A673 (cell line): ENCODE measurements at regions not wholly inside any gene's neighbourhood (a gene's known extent, or its start where the extent isn't known, plus 50 kb on each side); places are given as distances from the start of the nearest gene placed in this dataset.

ENCODE experiments used
- CTCF ChIP-seq: fragments of 300-800, 200-600 bp; sonication (generic); conservative IDR thresholded peaks from 2 replicates; pipeline ENCODE4 v1.5.1; 2017; ENCODE audit warnings: low read depth, mild to moderate bottlenecking, antibody characterized with exemption, low read length, moderate library complexity, mixed read lengths
- EZH2 ChIP-seq: fragments of 200-600 bp; sonication (generic); IDR thresholded peaks from 2 replicates; pipeline ENCODE4 v1.6.1; 2017; ENCODE audit warnings: borderline replicate concordance, low read depth, mild to moderate bottlenecking, mixed read lengths, antibody characterized with exemption, low read length; ENCODE audit not compliant: poor library complexity, severe bottlenecking

DNA sequence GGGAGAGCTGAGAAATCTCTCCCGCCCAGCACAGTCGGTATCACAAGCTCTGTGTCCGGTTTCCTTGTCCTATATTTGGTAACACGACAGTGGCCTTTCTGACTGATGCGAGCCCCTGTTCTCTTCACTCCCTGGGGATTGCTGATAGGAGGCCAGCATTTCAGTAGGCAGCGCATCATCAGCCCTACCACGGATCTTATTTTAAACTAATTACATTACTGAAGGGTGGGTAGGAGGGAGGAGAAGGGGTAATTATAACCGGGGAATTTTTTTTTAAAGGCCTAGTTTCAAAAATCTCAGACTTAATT lies 125.6 kb upstream of the LGALSL start:
- TF ChIP-seq CTCF (no peak), EZH2 (no peak)
